H1 (cell line): ENCODE measurements at regions not wholly inside any gene's neighbourhood (a gene's known extent, or its start where the extent isn't known, plus 50 kb on each side); places are given as distances from the start of the nearest gene placed in this dataset.

ENCODE experiments used
- BRCA1 ChIP-seq: IDR thresholded peaks from 2 replicates; pipeline ENCODE4 v1.6.1; 2012; ENCODE audit warnings: low read depth, low read length, improper control_type of control experiment
- CHD2 ChIP-seq: IDR thresholded peaks from 2 replicates; pipeline ENCODE4 v1.6.1; 2012; ENCODE audit warnings: low read length, improper control_type of control experiment
- CTCF ChIP-seq, 3 experiments: IDR thresholded peaks; 1 replicate in 2 of 3; 2 replicates in 1 of 3; pipeline versions ENCODE4 v1.5.1 to v1.6.1; 2011; ENCODE audit warnings: low read length in 3 of 3, mild to moderate bottlenecking in 3 of 3, inconsistent platforms in 2 of 3, low read depth in 1 of 3, moderate library complexity in 1 of 3; ENCODE audit not compliant: insufficient read depth in 1 of 3; ENCODE audit errors: control extremely low read depth in 1 of 3
- EZH2 ChIP-seq: fragments of 200-600 bp; sonication (generic); IDR thresholded peaks from 2 replicates; pipeline ENCODE4 v1.7.1; 2012; ENCODE audit warnings: low read depth, mild to moderate bottlenecking, moderate library complexity, low read length, inconsistent platforms; ENCODE audit not compliant: severe bottlenecking
- HDAC2 ChIP-seq, 2 experiments: fragments of 300-600 bp in 1 of 2; sonication (generic) in 1 of 2; IDR thresholded peaks; 2 replicates each; pipeline ENCODE4 v1.6.1; 2011 to 2012; ENCODE audit warnings: low read depth in 2 of 2, low read length in 2 of 2, mild to moderate bottlenecking in 2 of 2, moderate library complexity in 2 of 2, borderline replicate concordance in 1 of 2, inconsistent platforms in 1 of 2
- KDM1A ChIP-seq: fragments of 200-600, 300-600 bp; sonication (generic); IDR thresholded peaks from 2 replicates; pipeline ENCODE4 v1.7.1; 2016; ENCODE audit warnings: mild to moderate bottlenecking, low read length, borderline replicate concordance
- MAFK ChIP-seq: IDR thresholded peaks from 2 replicates; pipeline ENCODE4 v1.6.1; 2012; ENCODE audit warnings: low read depth, mild to moderate bottlenecking, improper control_type of control experiment, low read length
- MAX ChIP-seq: IDR thresholded peaks from 2 replicates; pipeline ENCODE4 v1.6.1; 2012; ENCODE audit warnings: inconsistent platforms
- POLR2A ChIP-seq, 2 experiments: IDR thresholded peaks; 1 replicate in 1 of 2; 2 replicates in 1 of 2; pipeline ENCODE4 v1.6.1; 2011; ENCODE audit warnings: low read depth in 2 of 2, low read length in 2 of 2, mild to moderate bottlenecking in 2 of 2; ENCODE audit errors: control extremely low read depth in 1 of 2
- RFX5 ChIP-seq: IDR thresholded peaks from 2 replicates; pipeline ENCODE4 v1.6.1; 2011; ENCODE audit warnings: low read depth, low read length, improper control_type of control experiment, borderline replicate concordance
- SAP30 ChIP-seq: fragments of 300-600 bp; sonication (generic); IDR thresholded peaks from 2 replicates; pipeline ENCODE4 v1.7.1; 2012; ENCODE audit warnings: low read length, moderate library complexity, mild to moderate bottlenecking, inconsistent platforms; ENCODE audit not compliant: insufficient read depth, insufficient replicate concordance
- TAF1 ChIP-seq: IDR thresholded peaks from 2 replicates; pipeline ENCODE4 v1.6.1; 2011; ENCODE audit warnings: mild to moderate bottlenecking, low read depth, low read length
- TEAD4 ChIP-seq: IDR thresholded peaks from 2 replicates; pipeline ENCODE4 v1.6.1; 2012; ENCODE audit warnings: low read depth, low read length, inconsistent platforms, mixed read lengths
- TF ChIP-seq, protein P1 (sequence below): IDR thresholded peaks from 2 replicates; pipeline ENCODE4 v1.6.1; 2012; ENCODE audit warnings: inconsistent platforms

DNA sequence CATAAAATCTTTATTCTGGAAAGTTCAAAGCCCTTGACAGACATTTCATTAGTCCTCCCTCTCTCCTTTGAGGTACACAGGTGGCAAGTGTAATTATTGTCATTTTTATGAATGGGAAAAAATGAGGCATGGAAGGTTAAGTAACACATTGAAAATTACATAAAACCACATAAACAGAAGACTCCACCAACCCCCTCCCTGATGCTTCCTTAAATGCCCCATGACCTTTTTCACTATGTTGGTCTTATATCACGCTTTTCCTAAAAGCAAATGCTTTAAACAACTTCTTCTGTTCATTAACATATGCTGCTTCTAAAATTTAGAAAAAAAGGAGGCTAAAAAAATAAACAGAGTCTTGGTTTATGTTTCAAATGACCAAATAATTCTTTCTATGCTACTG lies 648.4 kb downstream of the PTPRC start:
- TF ChIP-seq POLR2A (IDR thresholded peaks at IDR 0.05; ENCODE audit: control extremely low read depth in 1 of 2, low read depth in 2 of 2, low read length in 2 of 2) (no peak), CHD2 (no peak), CTCF (IDR thresholded peaks at IDR 0.05; ENCODE audit: control extremely low read depth in 1 of 3, insufficient read depth in 1 of 3, low read depth in 1 of 3, low read length in 3 of 3) (no peak), BRCA1 (no peak), HDAC2 (IDR thresholded peaks at IDR 0.05; ENCODE audit: borderline replicate concordance in 1 of 2, low read depth in 2 of 2, low read length in 2 of 2) (no peak), TAF1 (no peak), RFX5 (no peak), MAX (no peak), TEAD4 (no peak), EZH2 (no peak), SAP30 (no peak), MAFK (no peak), KDM1A (no peak)
- TF ChIP-seq, protein P1, sequence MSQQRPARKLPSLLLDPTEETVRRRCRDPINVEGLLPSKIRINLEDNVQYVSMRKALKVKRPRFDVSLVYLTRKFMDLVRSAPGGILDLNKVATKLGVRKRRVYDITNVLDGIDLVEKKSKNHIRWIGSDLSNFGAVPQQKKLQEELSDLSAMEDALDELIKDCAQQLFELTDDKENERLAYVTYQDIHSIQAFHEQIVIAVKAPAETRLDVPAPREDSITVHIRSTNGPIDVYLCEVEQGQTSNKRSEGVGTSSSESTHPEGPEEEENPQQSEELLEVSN, result no peak
